ENCODE measurements at regions not wholly inside any gene's neighbourhood (a gene's known extent, or its start where the extent isn't known, plus 50 kb on each side); places are given as distances from the start of the nearest gene placed in this dataset.
"Not testable (repeated sequence)": the region's sequence is repeated elsewhere in the genome, so short reads cannot be mapped to it uniquely, and the experiment has no call there.

GRCh38 chr18:71294201-71294600 lies 1005.4 kb downstream of the SOCS6 start:
- not testable (repeated sequence) for DNase-seq (ENCODE audit: extremely low read depth in 1 of 2, low read depth in 1 of 2)

DNA sequence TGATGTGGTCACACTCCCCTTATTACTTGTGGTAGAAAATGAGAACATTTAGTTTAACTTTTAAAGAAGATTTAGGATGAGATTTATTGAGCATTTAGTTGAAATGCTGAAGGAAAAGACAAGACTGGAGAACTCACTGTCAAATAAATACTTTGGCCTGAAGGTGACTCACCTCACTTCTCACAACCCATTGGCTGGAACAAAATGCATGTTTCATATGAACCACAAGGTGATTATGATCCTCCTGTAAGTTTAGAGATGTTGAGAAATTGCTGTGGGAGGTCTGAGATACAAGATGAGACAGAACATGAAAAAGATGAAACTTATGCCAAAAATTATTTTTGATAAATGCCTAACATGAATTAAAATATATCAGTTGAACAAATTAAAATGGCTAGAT lies 1004.5 kb downstream of the SOCS6 start:
- no peak for DNase-seq (ENCODE audit: extremely low read depth in 1 of 2, low read depth in 1 of 2)

DNA sequence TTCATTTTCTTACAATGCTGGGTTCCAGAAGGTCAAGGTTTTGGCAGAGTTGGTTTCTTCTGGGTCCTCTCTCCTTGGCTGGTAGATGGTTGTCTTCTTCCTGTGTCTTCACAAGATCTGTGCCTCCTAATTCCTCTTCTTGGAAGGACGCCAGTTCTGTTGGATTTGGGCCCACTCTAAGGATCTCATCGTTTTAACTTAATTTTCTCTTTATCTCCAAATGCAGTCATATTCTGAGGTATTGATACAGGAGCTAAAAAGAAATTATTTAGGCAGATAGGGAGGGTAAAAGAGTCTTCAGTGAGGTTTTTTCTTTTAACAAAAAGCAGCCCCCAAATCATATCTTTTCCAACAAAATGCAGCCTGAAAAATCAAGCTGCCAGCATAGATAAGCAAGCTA lies 998.4 kb downstream of the SOCS6 start:
- no peak for DNase-seq (ENCODE audit: extremely low read depth in 1 of 2, low read depth in 1 of 2)

GRCh38 chr18:71252351-71252865 lies 963.6 kb downstream of the SOCS6 start:
- DNase-seq (ENCODE audit: extremely low read depth in 1 of 2, low read depth in 1 of 2): no peak

DNA sequence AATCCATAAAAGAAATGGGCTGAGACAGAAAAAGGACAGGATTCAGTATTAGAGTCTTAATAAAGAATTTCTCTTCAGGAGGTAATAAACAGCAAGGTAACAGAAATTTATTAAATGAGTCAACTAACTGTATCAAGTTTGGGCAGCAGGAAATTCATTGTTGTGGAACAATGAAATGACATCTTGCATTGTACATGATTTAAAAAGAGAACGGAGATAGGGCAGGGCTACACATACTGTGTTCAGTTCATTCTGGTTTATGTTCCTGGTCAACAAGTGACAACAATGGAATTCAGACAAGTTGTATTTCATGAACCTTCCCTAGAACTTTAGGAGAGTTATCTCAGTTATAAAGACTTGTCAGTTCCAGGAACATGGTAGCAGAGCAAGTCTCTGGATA lies 961.3 kb downstream of the SOCS6 start:
- no peak for DNase-seq (ENCODE audit: extremely low read depth in 1 of 2, low read depth in 1 of 2)

DNA sequence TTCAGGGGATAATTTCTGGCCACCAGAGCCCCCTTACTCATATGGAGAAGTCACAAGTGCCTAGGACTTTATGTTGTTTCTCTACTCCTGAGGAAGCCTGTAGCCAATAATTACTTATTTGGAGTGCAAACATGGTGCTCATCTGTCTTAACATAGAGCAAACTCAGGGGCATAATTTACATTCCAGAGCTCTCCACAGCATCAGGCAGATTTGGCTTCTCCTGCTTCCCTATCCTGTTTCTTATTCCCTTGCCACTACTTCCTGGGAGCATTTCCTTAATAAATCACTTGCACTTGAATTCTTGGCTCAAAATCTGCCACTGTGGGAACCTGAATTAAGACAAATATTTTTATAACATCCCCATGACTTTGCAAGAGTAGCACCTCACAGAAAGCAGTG lies 960.9 kb downstream of the SOCS6 start:
- DNase-seq (ENCODE audit: extremely low read depth in 1 of 2, low read depth in 1 of 2): no peak

DNA sequence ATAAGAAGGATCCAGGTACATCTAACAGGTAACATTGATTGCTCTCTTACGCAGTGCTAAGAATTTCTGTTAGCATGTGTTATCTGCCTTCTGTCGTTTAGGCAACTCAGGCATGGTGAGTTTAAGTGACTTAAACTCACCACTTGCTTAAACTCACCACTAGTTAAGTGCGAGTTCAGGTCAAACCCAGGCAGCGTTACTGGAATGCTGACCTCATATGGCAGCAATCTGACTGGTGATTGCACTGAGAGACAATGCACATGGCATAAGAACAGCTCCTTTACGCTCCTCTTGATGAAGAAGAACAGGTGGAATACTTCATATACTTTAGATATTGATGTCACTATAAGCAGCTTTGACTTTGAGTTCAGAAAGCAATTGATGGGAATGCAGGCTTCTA lies 954.1 kb downstream of the SOCS6 start:
- no peak for DNase-seq (ENCODE audit: extremely low read depth in 1 of 2, low read depth in 1 of 2)

DNA sequence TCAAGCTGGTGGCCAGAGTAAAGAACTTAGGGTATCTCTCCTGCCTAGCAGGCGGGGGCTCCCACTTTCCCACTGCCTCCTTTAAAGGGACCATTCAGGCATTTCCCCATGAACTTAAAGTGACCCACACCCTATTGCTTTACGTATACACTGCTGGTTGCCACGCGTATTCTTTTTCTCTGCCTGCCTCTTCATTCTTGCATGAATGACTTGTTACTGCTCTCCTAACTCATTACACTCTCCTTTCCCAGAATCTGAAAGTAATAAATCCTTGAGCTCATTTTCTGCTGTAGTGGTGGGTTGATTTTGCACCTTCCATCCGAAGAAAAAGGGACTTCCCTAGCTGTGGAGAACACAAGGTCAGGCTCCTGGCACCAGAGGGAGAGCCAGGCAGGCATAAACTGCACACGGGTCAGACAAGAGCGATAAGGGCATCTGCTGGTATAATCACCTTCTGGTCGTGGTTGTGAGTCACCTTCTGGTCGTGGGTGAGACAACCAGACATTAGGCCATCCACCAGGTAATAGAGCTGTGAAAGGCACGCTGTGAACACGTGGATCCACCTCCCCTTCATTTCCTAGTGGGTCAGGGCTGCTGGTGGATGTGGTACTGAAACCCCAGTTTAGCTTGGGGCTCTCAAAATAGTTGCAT lies 950.3 kb downstream of the SOCS6 start:
- no peak for DNase-seq (ENCODE audit: extremely low read depth in 1 of 2, low read depth in 1 of 2)

DNA sequence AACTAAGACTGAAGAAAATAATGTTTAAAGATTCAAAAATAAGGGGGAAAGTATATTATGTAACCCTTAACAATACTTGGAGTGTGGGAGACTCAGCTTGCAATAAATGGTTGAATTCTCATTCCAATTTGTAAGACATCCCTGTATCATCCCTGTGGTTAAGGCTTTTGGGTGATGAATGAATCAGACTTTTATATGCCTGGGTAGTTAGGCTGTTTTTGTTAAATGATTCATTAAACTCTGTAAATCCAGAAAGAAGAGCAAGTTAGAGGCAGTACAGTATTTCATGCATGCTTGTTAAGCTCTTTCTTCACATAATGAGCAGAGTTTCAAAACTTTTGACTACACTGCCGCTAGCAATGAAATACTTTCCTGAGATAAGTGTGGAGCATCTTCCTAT lies 948.8 kb downstream of the SOCS6 start:
- no peak for DNase-seq (ENCODE audit: extremely low read depth in 1 of 2, low read depth in 1 of 2)

DNA sequence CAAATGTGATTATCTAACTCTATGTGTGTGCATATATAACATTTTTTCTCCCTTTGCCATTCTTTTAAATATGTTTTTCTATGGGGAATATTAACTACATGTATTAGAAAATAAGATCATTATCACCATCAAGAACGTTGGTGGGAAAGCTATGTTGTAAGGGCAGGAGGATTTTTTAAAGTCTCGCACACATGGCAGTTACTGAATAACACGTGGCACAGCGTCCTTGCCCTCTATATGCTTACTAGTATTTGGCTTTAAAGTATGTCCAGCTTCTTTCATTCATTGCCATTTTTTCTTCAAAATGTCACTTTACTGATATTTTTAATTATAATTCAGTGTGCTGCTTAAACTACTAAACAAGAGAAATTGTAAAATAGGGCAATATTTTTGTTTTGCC lies 944.3 kb downstream of the SOCS6 start:
- no peak for DNase-seq (ENCODE audit: extremely low read depth in 1 of 2, low read depth in 1 of 2)

GRCh38 chr18:71223486-71223885 lies 934.6 kb downstream of the SOCS6 start:
- DNase-seq (ENCODE audit: extremely low read depth in 1 of 2, low read depth in 1 of 2): no peak

- no peak for DNase-seq (ENCODE audit: extremely low read depth in 1 of 2, low read depth in 1 of 2)
These were observed 932.6 kb downstream of the SOCS6 start for GRCh38 chr18:71221405-71221804.

DNA sequence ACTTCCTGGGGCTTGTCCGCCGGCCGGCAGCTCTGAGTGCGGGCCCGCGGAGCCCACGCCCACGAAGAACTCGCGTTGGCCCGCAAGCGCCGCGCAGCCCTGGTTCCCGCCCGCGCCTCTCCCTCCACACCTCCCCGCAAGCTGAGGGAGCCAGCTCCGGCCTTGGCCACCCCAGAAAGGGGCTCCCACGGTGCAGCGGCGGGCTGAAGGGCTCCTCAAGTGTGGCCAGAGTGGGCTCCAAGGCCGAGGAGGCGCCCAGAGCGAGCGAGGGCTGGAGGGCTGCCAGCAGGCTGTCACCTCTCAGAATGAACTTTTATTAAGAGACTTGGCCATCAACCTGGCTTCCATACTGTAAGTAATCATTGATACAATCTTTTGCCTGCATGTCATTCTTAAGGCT lies 923.9 kb downstream of the SOCS6 start:
- not testable (repeated sequence) for DNase-seq (ENCODE audit: extremely low read depth in 1 of 2, low read depth in 1 of 2)

- DNase-seq (ENCODE audit: extremely low read depth in 1 of 2, low read depth in 1 of 2): no peak
These were observed 923.4 kb downstream of the SOCS6 start for GRCh38 chr18:71212222-71212621.

GRCh38 chr18:71209944-71210343 lies 921.1 kb downstream of the SOCS6 start:
- no peak for DNase-seq (ENCODE audit: extremely low read depth in 1 of 2, low read depth in 1 of 2)

DNA sequence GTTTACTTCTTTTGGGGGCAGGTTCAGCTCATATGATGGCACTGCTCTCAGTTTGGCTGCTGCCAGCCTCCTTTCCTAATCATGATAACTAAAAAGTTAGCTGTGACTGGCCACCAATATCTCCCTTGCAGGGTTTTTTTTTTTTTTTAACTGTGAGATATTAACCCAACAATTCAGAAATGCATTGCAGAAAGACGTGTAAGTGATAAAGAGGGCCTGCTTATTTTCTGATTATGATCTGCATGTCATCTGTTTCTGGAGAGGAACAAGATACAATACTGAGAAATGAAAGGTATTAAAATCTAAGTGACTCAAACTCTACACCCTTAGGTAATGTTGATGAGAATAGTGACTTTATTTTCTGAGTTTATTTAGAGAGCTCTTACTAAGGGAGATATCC lies 905.6 kb downstream of the SOCS6 start:
- DNase-seq (ENCODE audit: extremely low read depth in 1 of 2, low read depth in 1 of 2): no peak

GRCh38 chr18:71189581-71189980 lies 900.7 kb downstream of the SOCS6 start:
- DNase-seq (ENCODE audit: extremely low read depth in 1 of 2, low read depth in 1 of 2): no peak

DNA sequence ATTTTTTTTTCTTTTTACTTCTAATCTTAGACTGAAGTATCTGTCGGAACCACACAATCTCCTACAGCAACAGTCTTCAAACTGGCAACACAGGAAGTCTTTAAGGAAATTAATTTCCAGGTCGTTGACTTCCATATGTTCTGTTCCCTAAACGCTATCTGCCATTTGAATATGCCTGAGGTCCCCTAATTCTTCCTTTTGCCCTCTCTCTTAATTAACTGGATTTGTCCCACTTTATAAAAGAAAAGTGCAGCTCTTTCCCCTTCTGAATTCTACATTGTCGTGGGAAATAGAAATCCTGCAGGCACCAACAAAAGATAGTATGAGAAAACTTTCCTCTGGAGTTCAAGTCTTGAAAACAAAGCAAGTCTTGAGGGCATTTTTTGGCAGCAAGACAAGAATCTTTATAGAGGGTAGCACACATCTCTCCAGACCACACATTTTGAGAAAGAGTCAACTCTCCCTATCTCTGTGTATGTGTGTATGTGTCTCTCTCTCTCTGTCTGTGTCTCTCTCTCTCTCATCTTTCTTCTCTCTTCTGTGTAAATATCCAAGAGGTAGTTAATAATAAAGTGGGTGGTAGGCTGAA lies 879.8 kb downstream of the SOCS6 start:
- DNase-seq (ENCODE audit: extremely low read depth in 1 of 2, low read depth in 1 of 2): no peak

GRCh38 chr18:71136487-71136886 lies 847.6 kb downstream of the SOCS6 start:
- DNase-seq (ENCODE audit: extremely low read depth in 1 of 2, low read depth in 1 of 2): no peak

GRCh38 chr18:71134122-71134521 lies 845.3 kb downstream of the SOCS6 start:
- no peak for DNase-seq (ENCODE audit: extremely low read depth in 1 of 2, low read depth in 1 of 2)

DNA sequence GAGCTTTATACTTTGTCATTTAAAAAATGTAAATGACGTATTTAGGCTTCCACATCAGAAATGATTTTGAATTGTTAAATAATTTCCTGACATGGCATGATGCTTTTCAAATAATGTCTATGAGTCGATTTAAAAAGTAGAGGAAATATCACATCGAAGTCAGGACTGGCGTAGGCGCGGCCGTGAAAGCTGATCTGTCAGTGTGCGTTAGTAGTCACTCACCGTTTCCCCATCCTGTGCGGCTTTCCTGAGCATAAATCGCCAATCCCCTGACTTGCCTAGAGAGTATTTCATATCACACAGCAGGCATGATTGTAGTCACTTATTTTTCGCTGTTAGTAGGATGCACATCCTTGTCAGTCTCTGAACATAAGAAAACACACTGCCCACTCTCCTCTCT lies 843.1 kb downstream of the SOCS6 start:
- DNase-seq (ENCODE audit: extremely low read depth in 1 of 2, low read depth in 1 of 2): no peak

GRCh38 chr18:71130351-71130750 lies 841.5 kb downstream of the SOCS6 start:
- DNase-seq (ENCODE audit: extremely low read depth in 1 of 2, low read depth in 1 of 2): no peak

- no peak for DNase-seq (ENCODE audit: extremely low read depth in 1 of 2, low read depth in 1 of 2)
These were observed 836.7 kb downstream of the SOCS6 start for GRCh38 chr18:71125581-71125980.

All from stimulated activated CD8-positive, alpha-beta memory T cell treated with anti-CD3 and anti-CD28 coated beads, Interleukin-7, amount 100 ng/mL, for 48 hours (primary cell).